Endometrial microvascular endothelial cells (primary cell): ENCODE measurements at regions not wholly inside any gene's neighbourhood (a gene's known extent, or its start where the extent isn't known, plus 50 kb on each side); places are given as distances from the start of the nearest gene placed in this dataset.
"Not testable (repeated sequence)": the region's sequence is repeated elsewhere in the genome, so short reads cannot be mapped to it uniquely, and the experiment has no call there.

Source experiments
- in situ Hi-C: cut with HindIII; loops from 2 replicates; pipeline ENCODE4 v1.10.0; 2017; ENCODE audit warnings: low sequenced_read_pairs, low pct_unique_long_range_greater_than_20kb; ENCODE audit errors: inconsistent ontology term

GRCh38 chr12:19783547-19784444, 344.5 kb downstream of the AEBP2 start:
- in situ Hi-C loops, result no loop called here

- in situ Hi-C loops, result no loop called here
Observed at GRCh38 chr12:19792028-19792427, 352.7 kb downstream of the AEBP2 start.

DNA sequence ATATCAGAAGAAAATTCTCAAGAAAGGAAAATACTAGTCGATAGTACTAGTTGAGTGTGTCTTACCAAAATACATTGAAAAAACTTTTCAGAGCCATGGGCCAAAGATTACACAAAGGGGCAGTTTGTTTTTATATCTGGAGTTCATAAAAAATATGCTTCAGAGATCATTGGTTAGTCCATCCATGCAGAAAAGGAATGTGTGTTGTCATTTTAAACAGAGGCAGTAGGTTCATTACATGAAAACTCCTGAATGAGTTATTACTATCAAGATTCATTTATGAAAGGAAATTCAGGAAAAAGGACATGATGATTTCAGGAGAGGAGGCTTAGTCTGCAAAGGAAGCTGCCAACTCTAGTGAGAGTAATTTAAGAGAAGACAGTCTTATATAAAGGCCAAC, 354.8 kb downstream of the AEBP2 start:
- in situ Hi-C loops, result no loop called here

DNA sequence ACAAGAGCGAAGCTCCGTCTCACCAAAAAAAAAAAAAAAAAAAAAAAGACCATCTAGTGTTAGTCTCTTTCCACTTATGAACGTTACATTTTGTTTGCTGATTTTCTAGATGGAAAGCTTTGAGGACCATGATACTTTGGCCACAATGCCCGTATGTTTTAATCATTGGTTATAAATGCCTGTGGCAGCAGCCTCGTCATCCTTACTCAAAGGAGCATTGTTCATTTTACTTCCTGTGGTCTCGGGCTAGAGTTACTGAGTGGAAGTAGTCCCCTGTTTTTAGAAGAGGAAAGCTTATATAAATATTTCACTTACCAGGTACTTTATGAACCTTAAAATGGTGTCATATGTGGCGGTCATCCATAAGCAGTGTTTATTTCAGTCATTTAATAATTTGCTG, 359.9 kb downstream of the AEBP2 start:
- in situ Hi-C loops, result no loop called here

DNA sequence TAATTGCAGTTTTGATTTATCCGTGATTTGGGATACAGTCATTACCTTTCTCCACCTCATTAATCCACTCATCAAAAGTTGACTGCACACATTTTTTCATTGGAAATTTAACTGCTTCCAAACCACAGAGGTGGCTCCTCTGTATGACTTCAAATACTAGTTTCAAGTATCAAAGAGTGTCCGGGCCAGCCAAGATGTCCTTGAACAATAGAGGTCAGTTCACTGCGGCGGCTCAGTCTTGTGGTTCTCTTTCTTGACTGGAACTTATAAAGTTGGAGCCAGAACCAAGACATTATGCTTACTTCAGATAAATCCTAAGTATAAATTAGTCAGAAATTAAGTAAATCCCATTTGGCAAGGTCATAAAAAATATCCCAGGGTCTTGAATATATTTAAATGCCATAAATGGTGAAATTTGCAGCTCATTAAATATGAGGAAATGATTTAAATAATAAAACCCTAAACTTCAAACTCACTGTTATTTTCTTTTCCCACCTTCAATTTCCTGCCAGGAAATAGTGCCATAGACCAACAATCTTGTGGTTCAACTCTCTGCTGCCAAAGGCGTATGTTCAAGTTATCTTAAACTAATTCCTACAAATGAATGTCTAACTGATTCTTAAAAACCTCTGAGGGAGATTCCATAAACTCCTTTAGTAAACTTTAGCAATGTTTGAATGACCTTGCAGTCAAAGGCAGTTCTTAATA, 360.8 kb downstream of the AEBP2 start:
- in situ Hi-C loops, result no loop called here

DNA sequence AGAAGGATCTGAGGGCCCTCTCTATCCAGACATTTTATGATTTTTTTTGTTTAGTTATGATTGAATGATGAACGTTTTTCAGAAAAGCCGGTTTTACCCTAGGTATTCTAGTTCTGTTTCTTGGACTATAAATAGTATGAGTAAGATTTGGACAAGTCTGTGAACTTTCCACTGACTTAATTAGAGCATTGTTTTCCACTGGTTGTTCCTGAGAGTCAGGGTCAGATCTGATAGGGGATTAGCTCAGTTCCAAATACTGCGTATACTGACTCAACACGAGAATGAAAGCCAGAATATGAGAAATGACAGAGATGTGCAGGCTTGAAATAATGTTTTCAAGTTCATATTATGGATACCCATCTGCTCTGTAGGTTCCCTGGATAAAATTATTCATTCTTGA, 361.6 kb downstream of the AEBP2 start:
- in situ Hi-C loops, result no loop called here

DNA sequence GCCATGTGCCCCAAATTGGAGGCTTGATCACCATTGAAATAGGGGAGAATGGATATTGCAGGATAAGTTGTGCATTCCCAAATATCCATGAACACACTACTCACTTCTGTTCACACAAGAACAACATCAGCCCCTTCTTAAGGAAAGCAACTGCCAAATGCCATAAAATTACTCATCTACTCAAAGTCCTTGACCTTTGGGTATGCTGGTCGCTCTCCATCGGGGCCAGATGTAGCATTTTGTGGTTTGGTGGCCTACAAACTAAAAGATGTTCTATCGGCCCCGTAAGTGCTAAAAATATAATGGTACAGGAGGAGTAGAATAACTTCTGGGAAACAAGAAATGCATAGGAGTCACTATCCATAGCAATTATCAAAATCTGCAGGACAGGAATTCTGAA, 362.6 kb downstream of the AEBP2 start:
- in situ Hi-C loops, result no loop called here

DNA sequence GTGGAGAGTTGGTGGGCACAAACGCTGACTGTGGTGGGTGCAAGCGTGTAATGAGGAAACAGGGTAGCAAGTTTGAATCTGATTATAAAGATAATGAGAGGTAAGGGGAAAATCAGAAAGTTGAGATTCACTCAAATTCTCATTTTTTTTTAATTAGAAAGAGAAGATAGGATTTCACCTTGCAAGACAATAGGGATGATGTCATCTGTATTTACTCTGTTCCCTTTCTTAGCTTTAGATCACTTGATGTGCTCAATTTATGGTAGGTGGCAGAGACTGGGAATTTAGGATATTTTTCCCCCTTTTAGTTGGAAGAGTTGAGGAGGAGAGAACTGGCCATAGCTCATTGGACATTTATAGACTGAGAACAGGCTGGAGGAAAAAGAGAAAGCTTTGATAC, 363.6 kb downstream of the AEBP2 start:
- in situ Hi-C loops, result no loop called here

DNA sequence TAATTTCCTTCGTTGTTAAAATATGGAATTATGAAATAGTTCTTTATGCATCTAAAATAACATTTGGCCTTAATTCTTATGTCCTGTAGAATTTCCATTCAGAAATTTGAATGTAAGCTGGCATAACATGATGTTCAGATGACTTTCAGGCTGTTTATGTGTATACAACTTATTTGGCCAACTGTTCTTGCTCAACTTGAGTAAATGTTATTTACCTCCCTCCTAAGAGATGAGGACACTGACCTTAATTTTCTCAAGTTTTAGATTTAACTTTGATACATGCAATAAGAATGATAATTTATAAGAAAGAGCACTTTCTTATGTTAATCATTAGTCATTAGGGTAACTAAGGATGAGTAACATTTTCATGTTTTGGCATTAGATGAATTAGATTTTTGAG, 365.4 kb downstream of the AEBP2 start:
- in situ Hi-C loops, result no loop called here

DNA sequence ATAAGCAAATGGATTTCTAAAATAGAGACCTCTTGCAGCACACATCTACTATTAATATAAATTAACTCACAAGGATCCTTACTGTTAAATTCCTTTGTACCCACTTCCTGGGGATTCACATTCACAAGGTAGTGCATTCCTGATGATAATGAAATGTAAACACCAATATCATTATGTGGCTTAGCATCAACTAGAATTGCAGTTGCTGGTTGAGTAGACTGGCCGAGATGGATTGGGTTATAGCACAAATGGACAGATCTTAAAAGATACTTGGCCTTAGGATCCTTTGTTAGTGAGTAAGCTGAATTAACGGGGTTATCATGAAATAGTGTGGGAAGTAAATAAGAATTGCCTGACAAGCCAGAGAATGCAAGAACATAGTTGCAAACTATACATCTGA, 369.1 kb downstream of the AEBP2 start:
- in situ Hi-C loops, result no loop called here

DNA sequence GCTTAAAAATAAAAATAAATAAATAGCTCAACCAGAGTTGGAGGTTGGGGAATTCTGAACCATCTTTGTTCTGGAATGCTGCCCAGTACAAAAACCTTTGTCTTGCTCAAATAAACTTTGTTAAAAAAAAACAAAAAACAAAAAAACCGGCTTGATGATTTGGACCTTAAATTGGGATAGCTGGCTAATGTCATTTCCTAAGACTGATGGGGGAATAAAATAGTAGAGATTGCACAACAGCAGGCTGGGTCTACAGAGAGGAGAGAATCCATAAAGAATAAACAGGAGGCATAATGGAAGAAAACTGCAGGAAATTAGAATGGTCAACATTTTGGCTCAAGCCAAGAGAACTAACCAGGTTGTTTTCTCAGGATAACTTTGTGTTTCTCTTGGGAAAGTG, 370.9 kb downstream of the AEBP2 start:
- in situ Hi-C loops, result no loop called here

DNA sequence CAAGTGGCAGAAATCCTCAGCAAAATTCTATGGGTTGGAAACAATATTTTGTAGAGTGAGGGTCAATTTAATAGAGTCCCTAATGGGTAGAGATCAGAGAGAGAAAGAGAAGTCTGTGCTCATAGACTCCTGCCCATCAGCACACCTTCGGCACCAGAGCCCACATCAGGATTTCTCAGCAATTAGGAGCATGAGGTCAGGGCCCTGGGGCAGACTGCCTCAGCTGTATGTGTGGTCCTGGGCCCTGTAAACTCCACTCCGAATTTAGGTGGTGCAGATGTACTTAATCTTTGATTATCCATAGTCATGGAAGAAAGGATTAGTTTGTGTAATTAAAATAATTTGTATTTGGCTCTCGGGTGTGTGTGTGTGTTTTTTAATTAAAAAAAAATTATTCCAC, 372.6 kb downstream of the AEBP2 start:
- in situ Hi-C loops, result no loop called here

- in situ Hi-C loops, result no loop called here
Observed at GRCh38 chr12:19819231-19819630, 379.9 kb downstream of the AEBP2 start.

DNA sequence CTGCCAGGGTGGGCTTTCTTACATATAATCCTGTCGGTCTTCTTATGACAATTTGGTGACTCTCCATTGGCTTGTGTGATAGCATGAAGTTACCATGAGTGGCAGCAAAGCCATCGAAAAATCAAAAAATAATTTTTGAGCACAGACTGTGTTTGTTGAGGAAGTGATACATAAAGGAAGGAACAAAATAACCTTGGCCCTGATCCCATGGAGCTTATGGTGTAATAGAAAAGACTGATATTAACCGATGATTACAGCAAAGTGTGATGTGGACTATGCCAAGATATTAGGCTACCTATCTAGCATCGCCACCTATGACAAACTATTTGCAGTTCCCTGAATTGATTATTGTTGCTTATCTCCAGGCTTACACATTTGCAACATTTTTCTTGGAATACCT, 383.2 kb downstream of the AEBP2 start:
- in situ Hi-C loops, result no loop called here

DNA sequence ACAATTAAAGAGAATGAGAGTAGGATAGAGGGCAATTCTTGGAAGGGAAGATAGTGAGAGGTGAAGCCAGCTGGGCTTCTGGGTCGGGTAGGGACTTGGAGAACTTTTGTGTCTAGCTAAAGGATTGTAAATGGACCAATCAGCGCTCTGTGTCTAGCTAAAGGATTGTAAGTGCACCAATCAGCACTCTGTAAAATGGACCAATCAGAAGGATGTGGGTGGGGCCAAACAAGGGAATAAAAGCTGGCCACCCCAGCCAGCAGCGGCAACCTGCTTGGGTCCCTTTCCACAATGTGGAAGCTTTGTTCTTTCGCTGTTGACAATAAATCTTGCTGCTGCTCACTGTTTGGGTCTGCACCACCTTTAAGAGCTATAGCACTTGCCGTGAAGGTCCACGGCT, 384.0 kb downstream of the AEBP2 start:
- in situ Hi-C loops, result not testable (repeated sequence)

DNA sequence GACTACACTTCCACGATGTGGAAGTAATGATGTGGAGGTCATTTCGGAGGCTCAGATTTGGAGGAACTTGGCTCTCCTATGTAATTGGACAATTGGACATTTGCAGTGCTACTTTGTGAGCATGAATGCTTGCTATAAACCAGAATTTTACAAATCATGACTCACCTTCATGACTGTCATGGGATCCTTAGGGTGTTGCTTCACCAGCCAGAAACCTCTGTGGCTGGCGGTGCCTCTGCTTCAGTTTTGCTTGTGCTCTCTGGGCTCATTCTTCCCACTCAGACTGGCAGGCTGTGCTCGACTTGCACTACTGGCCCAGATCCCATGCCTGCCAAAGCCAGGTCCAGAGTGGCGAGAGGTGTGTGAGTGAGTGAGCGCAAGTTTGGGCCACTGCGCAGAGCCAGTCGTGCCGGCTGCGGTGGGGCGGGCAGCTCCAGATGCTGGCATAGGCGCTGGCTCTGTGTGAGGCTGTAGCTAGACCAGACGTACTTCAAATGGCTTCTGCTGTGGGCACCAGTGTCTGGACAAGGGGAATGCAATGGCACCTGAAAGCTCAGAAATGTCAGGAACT, 387.8 kb downstream of the AEBP2 start:
- in situ Hi-C loops, result no loop called here

- in situ Hi-C loops, result no loop called here
Observed at GRCh38 chr12:19829100-19829853, 390.0 kb downstream of the AEBP2 start.

DNA sequence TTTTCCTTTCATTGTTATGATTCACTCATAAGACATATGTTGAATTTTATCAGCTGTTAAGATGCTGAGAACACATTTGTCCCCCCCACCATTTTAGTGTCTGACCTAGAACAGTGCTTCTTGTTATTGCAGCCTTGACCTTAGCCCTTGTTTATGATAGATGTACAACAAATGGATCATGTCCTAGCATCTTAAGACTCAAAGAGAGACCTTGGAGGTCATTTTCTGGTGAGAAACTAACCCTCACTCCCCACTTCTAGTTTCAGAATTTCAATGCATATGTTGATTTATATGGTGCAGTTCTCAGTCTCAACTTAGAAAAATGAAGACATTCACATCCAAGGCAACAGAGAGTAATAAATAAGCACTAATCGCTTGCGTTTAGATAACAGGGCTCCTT, 391.2 kb downstream of the AEBP2 start:
- in situ Hi-C loops, result no loop called here

GRCh38 chr12:19833775-19834501, 394.6 kb downstream of the AEBP2 start:
- in situ Hi-C loops, result no loop called here
